Dermis blood vessel endothelial cell (primary cell): ENCODE measurements at regions not wholly inside any gene's neighbourhood (a gene's known extent, or its start where the extent isn't known, plus 50 kb on each side); places are given as distances from the start of the nearest gene placed in this dataset.
A peak's percentile ranks its signal among the peaks of the same experiment; 100 is the strongest.

ENCODE experiments used
- DNase-seq: peaks from one replicate; pipeline ENCODE4 v3.0.0; 2010

DNA sequence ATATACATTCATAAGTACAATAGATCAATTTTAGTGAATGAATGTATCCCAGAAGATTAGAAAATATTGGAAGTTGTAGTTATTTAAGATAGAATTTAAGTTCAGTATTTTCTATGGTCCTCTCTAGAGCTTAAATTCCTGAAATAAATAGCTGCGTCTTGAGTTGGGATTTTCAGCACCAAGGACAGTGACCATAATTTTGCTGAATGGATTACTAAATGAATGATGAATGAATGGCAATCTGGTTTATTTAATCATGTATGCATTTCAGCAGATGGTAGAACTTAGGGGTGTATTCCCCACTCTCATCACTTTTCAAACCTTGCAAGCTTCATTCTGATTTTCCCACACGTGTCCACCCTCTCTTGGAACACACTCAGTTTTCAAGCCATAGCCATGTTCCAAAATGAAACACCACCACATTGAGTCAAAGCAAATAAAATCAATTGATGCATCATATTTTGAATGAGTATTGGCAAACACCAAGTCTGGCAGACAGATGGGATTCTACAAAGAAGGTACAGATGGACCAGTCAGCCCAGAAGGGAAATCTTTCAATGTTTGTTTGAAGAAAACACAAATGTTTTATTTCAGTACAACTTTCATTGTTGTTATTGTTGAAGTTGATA is 362.2 kb upstream of the NXPH2 start:
- peak; percentile 35 for DNase-seq

DNA sequence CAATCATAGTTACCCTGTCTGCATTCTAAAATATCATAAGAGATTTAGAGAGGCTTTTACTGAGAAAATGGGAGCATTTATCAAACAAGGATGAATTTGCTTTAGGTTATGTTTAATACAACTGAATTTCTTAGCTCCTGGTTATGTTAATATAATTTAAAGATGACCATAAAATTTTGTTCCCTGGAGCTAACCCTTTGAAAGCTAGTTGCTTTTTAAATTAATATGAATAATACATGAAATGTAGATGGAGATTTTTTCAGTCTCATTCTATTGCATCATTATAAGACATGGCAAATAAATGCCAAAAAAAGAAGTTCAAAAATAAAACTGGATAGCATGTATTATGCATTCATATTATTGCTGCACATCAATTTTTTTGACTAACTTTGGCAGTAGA is 344.1 kb upstream of the NXPH2 start:
- no peak for DNase-seq

DNA sequence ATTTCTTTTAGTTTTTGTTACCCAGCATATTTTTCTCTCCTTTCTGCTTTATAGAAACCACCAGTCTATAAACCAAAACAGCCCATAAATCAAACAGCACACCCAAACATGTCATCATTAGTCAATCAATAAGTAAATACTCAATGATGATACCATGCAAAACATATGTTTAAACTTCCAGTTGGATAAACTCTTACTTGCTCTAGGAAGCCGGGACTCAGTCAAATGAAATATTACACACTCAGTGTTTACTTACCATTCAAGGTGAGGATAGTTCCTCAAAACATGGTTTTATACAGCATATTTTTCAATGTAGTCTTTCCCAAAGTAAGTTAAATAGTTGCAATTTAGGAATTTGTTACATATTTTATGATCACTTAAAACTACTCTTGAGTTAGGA is 343.6 kb upstream of the NXPH2 start:
- no peak for DNase-seq

DNA sequence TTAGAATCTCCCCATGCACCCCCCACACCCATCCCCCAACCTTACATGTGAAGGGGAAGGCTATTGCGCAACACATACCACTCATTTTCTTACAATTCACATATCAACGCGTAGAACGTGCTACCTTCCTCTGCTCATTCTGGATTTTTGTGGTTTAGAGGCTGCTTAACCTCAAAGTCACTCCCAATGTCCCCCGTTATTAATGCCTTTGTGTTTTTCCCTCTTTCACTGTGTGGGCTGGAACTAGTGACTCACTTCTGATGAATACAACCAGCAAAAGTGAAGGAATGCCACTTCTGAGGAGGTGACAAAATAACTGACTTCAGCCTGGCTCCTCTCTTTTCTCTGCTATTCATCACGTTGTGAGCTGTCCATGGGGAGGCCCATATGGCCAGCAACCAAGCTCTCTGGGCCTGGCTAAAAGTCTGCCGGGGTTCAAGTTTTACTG is 342.5 kb upstream of the NXPH2 start:
- no peak for DNase-seq

DNA sequence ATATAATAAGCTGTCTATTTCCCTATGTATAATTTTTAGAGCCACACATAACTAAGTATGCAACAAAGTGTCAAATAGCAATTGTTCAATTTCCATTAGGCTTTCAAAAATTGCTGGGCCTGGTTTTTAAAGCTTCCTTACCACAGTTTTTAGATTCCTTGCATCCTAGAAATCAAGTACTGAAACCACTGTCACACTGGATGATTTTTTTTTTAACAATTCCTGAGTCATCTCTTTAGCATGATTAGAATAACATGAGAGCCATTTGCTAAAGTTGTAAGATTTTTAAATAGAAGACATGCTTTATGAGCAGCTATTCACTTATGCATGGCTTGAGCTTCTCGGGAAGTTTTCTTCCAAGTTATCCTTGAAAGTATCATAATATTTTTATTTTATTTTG is 319.5 kb upstream of the NXPH2 start:
- no peak for DNase-seq

DNA sequence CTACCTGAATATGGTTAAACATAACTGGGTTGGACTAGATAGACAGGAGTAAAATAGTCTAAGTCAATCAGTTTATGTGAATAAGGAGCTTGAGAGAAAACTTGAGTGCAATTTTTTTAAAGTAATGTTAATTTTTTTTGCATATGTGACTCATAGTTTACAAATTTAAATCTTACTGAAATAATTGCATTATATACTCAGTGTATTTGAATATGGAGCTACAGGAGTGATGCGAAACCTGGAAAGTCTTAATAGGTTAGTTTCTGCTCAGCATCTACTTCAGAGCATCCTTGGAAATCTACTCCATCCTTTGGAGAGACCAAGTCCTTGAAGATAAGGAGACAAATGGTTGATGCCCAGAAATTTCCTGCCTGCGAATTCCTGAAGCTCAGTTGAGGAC is 318.8 kb upstream of the NXPH2 start:
- no peak for DNase-seq

DNA sequence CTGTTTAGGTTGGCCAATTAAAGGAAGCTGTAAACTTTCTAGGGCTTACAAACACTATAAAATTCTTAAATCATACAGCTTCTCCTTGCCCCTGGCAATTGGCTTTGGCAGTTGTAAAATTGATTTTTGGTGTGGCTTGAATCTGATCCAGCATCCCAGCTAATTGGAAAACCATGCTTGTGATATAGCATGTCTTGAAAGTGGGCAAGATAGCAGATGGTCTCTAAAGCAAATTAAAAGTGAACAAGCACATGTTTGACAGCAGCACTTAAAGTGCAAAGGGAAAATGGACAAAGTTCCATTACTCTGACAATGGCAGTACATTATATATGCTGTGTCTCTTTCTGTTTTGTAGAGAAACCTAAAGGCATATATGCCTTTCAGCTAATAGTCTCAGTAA is 302.9 kb upstream of the NXPH2 start:
- DNase-seq = no peak

DNA sequence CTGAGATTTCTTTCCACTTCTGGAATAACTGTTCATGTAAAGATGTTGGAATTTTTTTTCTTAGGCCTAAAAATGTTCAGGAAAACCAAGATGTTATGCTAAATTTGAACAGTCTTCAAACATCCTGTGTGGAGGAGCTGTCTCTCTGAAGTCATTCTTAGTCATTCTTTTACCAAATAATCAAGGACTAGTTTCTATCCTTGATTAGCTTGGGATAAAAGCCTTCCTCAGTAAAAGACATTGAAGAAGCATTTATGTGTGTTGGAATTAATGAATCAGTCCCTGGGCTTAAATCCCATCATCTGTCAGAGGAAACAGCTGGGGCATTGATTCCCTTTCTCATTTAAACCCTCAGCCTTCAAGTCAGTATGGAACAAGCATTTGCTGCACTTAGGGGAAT is 300.1 kb upstream of the NXPH2 start:
- no peak for DNase-seq

DNA sequence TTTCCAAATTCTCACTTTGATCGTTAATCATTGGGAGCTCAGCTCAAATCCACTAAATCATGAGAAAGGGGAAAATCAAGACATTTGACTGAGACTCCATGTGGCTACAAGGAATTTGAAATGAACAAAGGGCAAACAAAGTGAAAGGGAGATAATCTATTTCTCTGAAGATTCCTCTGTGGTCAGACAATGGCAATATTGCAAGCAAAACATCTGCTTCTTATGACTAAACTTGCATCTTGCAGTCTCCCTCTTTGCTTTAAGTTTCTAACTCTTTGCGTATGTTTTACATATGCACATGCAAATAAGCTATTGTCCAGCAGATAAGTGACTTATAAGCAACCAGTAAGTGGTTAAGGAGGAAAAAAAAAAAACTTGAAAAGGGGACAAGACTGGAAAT is 299.1 kb upstream of the NXPH2 start:
- no peak for DNase-seq

DNA sequence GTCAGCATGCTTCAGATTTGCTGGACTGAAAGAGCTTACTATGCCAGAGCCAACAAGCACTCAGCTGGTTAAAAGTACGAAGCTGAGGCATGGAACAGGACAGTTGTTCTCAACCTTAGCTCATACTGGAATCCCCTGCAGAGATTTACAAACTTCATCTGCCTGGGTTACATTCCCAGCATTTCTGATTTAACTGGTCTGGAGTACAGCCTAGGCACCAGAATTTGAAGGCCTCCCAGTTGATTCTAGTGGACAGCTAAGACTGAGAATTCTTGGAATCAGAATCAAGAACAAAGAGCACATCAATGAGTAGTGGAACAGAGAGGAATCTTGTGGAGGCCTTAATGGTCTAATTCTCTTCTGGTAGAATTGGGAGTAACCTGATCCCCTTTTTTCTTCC is 298.2 kb upstream of the NXPH2 start:
- no peak for DNase-seq

DNA sequence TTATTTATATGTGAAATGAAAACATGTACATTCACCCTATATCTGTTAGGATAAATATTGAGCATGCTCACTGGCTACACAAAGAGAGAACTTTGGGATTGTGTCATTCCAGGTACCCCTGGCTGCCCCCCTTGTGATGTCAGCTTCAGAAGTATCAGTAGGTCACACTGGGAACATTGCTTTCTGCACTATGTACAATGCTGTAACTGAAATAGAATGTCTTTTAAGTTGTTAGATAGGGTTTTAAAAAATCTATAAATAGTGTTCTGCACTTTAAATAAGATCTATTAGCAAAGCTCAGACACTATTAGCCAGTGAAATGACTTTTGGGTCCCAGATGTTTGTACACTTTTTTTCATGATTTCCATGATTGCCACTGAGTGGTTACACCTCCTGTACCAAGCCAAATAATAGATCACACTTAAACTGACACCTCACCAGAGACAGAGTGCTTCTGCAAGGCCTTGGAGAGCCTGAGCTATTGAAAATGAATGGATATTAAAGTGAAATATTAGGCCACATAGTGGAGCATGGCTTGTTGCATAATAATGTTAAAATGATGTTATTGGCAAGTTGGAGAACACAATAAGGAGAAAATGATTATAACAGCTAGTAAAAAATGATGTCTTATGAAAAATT is 297.0 kb upstream of the NXPH2 start:
- DNase-seq = no peak

DNA sequence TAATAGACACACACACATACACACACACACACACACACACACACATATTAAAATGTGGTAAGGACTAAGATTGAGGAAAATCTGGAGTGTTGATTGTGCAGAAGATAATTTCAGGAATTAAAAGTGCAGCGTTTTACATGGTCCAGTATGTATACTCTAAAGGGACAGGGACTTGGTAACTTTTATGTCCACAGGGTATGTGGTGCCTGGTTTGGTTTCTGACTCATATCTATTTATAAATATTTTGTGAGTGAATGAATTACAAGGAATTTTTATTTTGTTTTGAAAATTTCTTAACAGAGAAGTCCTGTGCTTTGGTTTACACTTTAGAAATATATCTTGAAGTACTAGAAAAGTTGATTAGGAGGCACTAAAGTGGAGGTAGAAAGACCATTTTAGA is 287.7 kb upstream of the NXPH2 start:
- no peak for DNase-seq

DNA sequence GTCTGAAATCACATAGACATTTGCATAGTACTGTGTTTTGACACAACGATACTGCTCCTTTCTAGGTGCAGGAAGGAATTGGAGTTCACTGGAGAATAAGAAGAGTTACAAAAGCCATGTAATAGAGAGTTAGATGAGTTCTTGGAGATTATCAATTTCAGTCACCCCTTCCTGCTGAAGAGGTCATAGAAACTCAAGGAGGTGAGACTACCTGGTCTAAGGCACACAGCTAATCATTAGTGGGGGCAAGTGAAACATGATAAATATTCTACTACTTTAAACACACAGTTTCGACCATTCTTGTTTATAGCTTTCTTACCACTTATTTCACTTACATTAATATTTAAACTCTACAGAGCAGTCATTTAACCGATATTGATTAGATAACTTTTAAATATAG is 286.9 kb upstream of the NXPH2 start:
- DNase-seq = no peak

DNA sequence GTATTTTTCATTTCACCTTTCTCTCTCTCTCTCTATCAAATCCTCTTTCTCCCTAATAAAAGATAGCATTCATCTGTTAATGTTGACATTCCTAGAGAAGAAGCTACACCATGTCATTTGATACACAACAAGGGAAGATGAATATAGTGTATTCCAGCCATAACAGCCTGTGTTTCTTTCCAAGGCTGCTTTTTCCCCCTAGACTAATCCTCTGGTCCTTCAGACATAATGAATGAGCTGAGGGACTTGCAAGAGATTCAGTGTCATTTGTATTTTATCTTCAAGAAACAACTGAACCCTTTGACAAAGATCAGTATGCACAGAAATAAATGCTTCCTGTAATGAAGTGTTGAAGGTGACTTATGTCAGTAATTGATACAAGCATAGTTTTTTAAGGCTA is 284.0 kb upstream of the NXPH2 start:
- no peak for DNase-seq

DNA sequence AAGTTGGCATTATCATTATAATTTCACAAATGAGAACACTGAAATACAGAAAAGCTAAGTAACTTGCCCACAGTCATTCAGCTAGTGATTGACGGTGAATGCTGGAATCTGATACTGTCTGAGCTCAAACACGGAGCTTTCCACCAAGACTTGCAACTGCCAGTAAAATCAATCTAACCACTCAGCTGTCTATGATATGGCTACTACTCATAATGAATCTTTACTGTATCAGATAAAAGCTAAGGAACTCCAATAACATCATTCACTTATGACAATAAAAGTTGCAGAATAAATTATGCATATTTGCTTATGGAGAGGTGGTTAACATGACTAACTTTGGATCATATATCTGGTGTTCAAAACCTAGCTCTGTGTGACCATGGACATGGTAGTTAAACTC is 279.4 kb upstream of the NXPH2 start:
- DNase-seq = no peak

DNA sequence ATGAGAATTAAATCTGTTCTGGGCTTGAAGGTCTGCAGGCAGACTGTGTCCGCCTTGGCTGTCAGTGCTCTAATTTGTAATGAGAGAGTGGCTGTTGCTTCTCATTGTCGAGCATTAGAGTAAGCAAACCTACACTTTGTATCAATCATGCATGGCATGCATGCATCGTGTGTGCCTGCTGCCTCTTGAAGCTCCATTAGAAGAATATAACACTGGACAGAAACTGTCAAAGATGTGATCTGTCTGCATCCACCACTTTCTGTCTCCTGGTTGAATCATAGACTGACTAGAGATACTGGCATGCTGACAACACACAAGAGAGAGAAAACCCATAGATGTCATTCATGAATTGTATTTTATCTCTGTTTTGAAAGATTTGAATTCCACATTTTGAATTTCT is 275.0 kb upstream of the NXPH2 start:
- DNase-seq = no peak

DNA sequence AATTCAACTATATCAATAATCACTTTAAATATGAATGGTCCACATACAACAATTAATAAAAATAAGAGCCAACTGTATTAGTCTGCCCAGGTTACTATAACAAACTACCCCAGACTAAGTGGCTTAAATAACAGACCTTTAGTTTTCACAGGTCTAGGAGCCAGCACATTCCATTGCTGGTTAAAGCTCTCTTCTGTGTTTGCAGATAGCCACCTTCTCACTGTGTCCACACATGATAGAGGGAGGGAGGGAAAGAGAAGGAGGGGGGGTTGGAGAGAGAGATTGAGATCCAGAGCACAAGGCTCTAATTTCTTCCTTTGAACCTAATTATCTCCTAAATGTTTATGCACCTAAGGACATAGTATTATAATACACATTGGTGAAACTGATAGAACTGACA is 267.8 kb upstream of the NXPH2 start:
- no peak for DNase-seq

DNA sequence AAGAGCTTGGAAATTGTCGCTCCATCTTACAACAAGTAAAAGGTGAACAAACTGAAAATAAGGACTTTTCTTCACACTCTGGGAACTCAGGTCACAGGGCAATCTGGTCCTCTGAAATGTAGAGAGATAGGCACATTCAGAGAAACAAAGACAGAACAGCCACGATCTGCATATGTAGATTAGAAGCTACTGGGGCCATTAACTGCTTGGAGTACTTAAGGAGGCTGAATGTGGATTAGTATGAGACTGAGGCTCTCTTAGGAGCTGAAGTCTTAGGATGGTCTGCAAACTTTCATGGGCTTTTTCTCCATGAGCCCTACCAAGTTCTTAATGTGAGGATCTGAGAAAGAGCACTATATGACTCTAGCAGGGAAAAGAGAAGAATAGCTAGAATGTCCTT is 265.3 kb upstream of the NXPH2 start:
- DNase-seq = no peak

DNA sequence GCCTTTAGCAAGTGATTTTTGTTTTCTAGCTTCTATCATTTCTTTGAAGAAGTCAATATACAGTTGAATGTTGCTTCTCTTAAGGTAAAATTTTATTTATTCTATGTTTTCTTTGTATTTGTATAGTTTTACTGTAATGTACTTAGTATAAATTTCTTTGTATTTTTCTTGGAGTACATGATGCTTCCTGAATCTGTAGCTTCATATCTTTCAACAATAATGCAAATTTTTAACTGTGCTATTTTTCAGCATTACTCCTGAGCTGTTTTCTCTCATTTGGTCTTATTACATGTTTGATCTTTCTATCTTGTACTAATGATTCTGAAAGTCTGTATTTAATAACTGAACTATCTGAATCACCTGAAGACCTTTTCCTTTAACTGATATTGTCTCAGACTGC is 253.9 kb upstream of the NXPH2 start:
- no peak for DNase-seq

DNA sequence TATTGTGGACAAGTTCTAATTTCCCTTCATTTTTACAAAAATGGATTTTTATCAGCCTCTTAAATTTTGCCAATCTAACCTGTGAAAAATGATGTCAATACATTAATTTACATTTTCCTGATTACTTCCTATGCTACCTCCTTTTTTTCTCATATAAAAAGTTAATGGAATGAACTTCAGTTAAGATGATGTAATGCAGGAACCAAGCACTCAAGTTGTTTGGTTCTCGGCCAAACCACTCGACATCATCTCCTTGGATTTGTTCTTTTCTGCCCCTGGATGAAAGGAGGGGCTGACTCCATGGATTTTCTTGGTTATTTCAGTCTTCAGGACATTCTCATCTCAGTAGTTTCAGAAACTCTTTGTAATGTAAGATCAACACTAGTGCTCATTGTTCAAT is 253.1 kb upstream of the NXPH2 start:
- DNase-seq = no peak

DNA sequence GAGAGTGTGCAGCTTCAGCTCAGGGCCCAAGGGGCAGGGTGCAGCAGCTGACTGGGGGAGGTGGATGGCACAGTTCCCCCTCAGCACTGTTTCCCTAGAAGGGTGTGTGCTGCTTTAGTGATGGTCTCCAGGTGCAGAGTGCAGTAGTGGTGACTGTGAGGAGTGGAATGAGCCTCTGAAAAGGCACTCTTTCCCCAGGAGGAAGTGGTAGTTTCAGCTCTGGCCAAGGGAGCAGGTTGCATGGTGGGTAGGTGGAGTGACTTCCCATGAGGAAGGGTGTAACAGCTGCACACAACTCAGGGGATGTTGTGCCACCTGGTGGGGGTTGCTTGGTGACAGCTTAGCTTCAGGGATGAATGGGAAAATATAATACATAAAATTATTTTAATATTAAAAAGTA is 251.5 kb upstream of the NXPH2 start:
- no peak for DNase-seq

DNA sequence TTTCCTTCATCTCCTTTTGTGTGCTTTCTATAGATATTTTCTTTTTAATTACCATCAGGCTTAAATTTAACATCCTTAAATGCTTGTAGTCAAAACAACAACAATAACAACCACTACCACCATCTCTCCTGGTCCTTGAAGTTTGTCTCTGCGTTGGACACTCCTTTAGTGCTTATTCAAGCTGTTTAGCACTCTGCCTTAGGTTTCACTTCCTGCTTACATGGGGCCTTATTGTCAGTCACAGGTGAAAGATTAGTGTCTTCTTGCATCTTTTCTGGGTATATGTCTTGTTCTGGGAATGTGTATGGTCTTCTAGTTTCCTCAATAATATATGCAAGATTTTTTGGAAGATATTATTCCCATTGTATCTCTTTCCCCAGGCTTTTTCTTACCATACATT is 240.1 kb upstream of the NXPH2 start:
- DNase-seq = no peak

DNA sequence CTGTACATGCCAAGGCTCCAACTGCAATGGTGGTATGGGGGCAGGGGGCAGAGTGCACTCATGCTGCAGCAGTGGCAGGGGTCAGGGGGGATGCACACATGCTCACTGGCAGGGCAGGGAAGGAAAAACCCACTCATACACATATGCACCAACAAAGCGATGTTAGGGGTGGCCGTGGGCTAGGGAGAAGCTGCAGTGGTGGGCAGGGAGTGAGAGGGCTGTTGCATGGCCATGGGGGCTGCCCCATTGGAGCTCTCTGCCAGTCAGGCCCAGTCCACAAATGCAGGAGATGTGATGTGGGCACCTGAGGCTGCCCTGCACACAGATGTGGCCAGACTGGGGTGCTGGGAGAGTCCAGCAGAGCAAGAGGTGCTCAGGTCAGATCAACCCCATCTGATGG is 238.1 kb upstream of the NXPH2 start:
- no peak for DNase-seq

DNA sequence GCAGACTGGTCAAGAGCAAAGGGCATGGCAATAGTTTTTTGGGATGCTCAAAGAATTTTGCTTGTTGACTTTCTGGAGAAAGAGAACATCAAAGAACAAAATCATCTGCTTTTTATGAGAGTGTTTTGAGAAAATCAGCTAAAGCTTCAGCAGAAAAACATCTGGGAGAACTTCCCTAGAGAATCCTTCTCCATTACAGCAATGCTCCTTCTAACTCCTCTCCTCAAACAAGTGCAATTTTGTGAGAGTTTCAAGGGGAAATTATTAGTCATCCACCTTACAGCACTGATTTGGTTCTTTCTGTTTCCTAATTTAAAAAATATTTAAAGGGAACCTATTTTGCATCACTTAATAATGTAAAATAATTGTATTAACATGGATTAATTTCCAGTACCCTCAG is 226.9 kb upstream of the NXPH2 start:
- DNase-seq = no peak

DNA sequence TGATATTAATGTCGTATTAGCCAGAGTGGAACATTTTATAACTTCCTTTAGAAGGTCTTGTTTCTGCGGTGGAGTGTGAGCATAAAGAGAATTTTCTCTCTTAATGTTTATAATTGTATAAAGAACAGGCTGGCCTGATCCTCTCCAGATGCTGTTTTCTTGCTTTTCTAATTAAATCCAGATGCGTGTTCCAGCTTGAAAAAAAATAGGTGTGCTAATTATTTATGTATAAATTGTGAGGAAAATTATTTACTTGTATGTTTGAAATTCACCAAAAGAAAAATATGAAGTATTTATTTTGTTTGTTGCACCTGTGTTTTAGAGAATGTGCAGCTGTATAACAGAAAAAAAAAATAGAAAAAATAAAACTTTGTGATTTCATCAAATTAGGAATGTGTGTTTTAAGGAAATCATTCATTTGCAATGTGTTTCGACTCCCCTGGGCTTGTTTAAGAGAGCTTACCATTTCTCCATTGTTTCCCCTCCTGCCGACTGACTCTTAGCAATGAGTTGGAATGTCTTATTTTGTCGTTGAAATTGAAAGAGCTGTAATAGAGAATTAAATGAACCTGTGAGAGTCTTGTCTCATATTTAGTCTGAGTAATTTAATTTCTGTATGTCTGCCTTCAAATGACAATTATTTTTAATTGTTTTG is 220.1 kb upstream of the NXPH2 start:
- no peak for DNase-seq
